HepG2 (cell line): ENCODE measurements at regions not wholly inside any gene's neighbourhood (a gene's known extent, or its start where the extent isn't known, plus 50 kb on each side); places are given as distances from the start of the nearest gene placed in this dataset.

Experiments
- DNMT3B ChIP-seq: conservative IDR thresholded peaks from 2 replicates; pipeline ENCODE4 v1.6.1; 2016; ENCODE audit warnings: missing biosample characterization, control low read depth
- JARID2 ChIP-seq: sonication (generic); formaldehyde crosslinking; IDR thresholded peaks from 2 replicates; pipeline ENCODE4 v1.8.1; 2023; ENCODE audit warnings: missing genetic modification reagents, inconsistent platforms; ENCODE audit not compliant: insufficient replicate concordance
- KMT2A ChIP-seq: sonication (generic); formaldehyde crosslinking; IDR thresholded peaks from 2 replicates; pipeline ENCODE4 v1.4.0; 2020; ENCODE audit warnings: missing genetic modification reagents
- MTF1 ChIP-seq: sonication (generic); formaldehyde crosslinking; IDR thresholded peaks from 2 replicates; pipeline ENCODE4 v1.5.0; 2020; ENCODE audit warnings: missing genetic modification reagents
- PITX1 ChIP-seq: sonication (generic); formaldehyde crosslinking; IDR thresholded peaks from 2 replicates; pipeline ENCODE4 v1.5.1; 2020; ENCODE audit warnings: mild to moderate bottlenecking, missing genetic modification reagents
- SNAI1 ChIP-seq: sonication (generic); formaldehyde crosslinking; IDR thresholded peaks from 2 replicates; pipeline ENCODE4 v1.5.0; 2020; ENCODE audit warnings: mild to moderate bottlenecking, missing genetic modification reagents, borderline replicate concordance
- SNRNP70 ChIP-seq: fragments of 200-400 bp; formaldehyde crosslinking; IDR thresholded peaks from 2 replicates; pipeline ENCODE4 v1.6.1; 2017; ENCODE audit warnings: mild to moderate bottlenecking, low read depth, low read length, moderate library complexity
- SOX6 ChIP-seq, 2 experiments: fragments of 450-650 bp in 1 of 2; sonication (generic) in 1 of 2; formaldehyde crosslinking in 1 of 2; IDR thresholded peaks; 2 replicates each; pipeline versions ENCODE4 v1.4.0 to v1.6.1; 2017 to 2020; ENCODE audit warnings: antibody characterized with exemption in 1 of 2, mild to moderate bottlenecking in 1 of 2, missing genetic modification reagents in 1 of 2
- TMF1 ChIP-seq: sonication (generic); formaldehyde crosslinking; IDR thresholded peaks from 2 replicates; pipeline ENCODE4 v1.8.1; 2022; ENCODE audit warnings: low read depth, missing genetic modification reagents
- ZEB1 ChIP-seq: IDR thresholded peaks from 2 replicates; pipeline ENCODE4 v1.6.1; 2012; ENCODE audit warnings: mild to moderate bottlenecking, low read depth, inconsistent platforms; ENCODE audit not compliant: insufficient replicate concordance
- ZMYM3 ChIP-seq: sonication (generic); formaldehyde crosslinking; IDR thresholded peaks from 2 replicates; pipeline ENCODE4 v1.5.1; 2020; ENCODE audit warnings: mild to moderate bottlenecking, missing genetic modification reagents
- ZNF350 ChIP-seq: sonication (generic); formaldehyde crosslinking; IDR thresholded peaks from 2 replicates; pipeline ENCODE4 v1.4.0; 2020; ENCODE audit warnings: mild to moderate bottlenecking, low read depth, missing genetic modification reagents, borderline replicate concordance
- ZNF550 ChIP-seq: sonication (generic); formaldehyde crosslinking; IDR thresholded peaks from 2 replicates; pipeline ENCODE4 v1.4.0; 2020; ENCODE audit warnings: mild to moderate bottlenecking, missing genetic modification reagents, borderline replicate concordance
- TF ChIP-seq, protein P1 (sequence below): IDR thresholded peaks from 2 replicates; pipeline ENCODE4 v1.6.1; 2016; ENCODE audit warnings: mild to moderate bottlenecking
- TF ChIP-seq, protein P2 (sequence below): sonication (generic); formaldehyde crosslinking; IDR thresholded peaks from 2 replicates; pipeline ENCODE4 v1.5.0; 2020; ENCODE audit warnings: mild to moderate bottlenecking, missing genetic modification reagents
- TF ChIP-seq, protein P3 (sequence below): sonication (generic); formaldehyde crosslinking; IDR thresholded peaks from 2 replicates; pipeline ENCODE4 v1.4.0; 2020; ENCODE audit warnings: missing genetic modification reagents
- TF ChIP-seq, protein P4 (sequence below): sonication (generic); formaldehyde crosslinking; IDR thresholded peaks from 2 replicates; pipeline ENCODE4 v1.4.0; 2020; ENCODE audit warnings: mild to moderate bottlenecking, missing genetic modification reagents
- TF ChIP-seq, protein P5 (sequence below): sonication (generic); formaldehyde crosslinking; conservative IDR thresholded peaks from 2 replicates; pipeline ENCODE4 v1.8.1; 2023; ENCODE audit warnings: missing genetic modification reagents
- TF ChIP-seq, protein P6 (sequence below): sonication (generic); formaldehyde crosslinking; IDR thresholded peaks from 2 replicates; pipeline ENCODE4 v1.8.0; 2023; ENCODE audit warnings: mild to moderate bottlenecking, missing genetic modification reagents

DNA sequence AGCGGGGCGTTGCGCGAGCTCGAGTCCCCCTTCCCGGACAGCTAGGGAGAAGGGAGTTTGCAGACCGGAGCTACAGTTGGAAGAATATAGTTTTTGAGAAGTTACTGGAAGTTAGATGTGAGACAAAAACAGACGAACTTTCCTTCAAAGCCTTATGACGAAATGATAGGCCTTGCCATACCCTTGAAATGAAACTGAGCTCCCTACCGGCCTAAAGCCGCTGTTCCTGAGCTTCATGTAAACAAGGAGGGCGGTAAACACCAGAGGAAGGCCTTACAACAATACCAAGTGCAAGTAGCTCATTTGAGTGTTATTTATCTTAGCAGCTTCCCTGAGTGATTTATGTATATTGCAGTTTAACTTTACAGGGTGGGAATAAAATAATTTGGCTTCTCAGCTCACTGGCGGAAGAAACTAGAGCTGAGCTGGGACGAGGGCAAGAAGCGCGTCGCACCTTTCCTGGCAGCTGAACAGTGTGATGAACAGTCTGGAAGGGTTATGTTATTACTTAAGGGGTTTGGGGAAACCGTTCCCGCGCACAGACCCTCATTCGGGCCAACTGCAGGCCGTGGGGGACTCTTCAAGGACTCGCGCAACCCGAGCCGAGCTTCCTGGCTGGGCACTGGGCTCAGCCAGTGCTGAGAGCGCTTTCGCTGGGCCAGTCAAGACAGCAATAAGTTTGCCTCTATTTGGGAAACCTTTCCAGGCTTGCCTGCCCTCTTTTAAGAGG, 111.2 kb downstream of the KCNRG start (continued):
- TF ChIP-seq JARID2 (CRISPR knock-in tag) = no peak
- no peak for TF ChIP-seq SNRNP70
- no peak for TF ChIP-seq SOX6 (IDR thresholded peaks at IDR 0.05)
- TF ChIP-seq SOX6 (CRISPR knock-in tag; IDR thresholded peaks at IDR 0.05) = no peak; the same call in 1 of the 2 replicates
- TF ChIP-seq, protein P1, sequence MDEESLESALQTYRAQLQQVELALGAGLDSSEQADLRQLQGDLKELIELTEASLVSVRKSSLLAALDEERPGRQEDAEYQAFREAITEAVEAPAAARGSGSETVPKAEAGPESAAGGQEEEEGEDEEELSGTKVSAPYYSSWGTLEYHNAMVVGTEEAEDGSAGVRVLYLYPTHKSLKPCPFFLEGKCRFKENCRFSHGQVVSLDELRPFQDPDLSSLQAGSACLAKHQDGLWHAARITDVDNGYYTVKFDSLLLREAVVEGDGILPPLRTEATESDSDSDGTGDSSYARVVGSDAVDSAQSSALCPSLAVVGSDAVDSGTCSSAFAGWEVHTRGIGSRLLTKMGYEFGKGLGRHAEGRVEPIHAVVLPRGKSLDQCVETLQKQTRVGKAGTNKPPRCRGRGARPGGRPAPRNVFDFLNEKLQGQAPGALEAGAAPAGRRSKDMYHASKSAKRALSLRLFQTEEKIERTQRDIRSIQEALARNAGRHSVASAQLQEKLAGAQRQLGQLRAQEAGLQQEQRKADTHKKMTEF (CRISPR knock-in tag) = 0 out of 2 replicates have a peak, but pooled peaks have one; percentile 7
- 0 out of 2 replicates have a peak, but pooled peaks have one; percentile 77 for TF ChIP-seq MTF1 (CRISPR knock-in tag)
- peak; percentile 26; the same call in 1 of the 2 replicates for TF ChIP-seq SNAI1 (CRISPR knock-in tag)
- TF ChIP-seq KMT2A (CRISPR knock-in tag) = no peak; the same call in 1 of the 2 replicates
- TF ChIP-seq, protein P2, sequence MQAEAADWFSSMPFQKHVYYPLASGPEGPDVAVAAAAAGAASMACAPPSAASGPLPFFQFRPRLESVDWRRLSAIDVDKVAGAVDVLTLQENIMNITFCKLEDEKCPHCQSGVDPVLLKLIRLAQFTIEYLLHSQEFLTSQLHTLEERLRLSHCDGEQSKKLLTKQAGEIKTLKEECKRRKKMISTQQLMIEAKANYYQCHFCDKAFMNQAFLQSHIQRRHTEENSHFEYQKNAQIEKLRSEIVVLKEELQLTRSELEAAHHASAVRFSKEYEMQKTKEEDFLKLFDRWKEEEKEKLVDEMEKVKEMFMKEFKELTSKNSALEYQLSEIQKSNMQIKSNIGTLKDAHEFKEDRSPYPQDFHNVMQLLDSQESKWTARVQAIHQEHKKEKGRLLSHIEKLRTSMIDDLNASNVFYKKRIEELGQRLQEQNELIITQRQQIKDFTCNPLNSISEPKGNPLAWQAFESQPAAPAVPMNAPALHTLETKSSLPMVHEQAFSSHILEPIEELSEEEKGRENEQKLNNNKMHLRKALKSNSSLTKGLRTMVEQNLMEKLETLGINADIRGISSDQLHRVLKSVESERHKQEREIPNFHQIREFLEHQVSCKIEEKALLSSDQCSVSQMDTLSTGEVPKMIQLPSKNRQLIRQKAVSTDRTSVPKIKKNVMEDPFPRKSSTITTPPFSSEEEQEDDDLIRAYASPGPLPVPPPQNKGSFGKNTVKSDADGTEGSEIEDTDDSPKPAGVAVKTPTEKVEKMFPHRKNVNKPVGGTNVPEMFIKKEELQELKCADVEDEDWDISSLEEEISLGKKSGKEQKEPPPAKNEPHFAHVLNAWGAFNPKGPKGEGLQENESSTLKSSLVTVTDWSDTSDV = peak; percentile 1; the same call in 1 of the 2 replicates
- no peak for TF ChIP-seq PITX1
- TF ChIP-seq, protein P3, sequence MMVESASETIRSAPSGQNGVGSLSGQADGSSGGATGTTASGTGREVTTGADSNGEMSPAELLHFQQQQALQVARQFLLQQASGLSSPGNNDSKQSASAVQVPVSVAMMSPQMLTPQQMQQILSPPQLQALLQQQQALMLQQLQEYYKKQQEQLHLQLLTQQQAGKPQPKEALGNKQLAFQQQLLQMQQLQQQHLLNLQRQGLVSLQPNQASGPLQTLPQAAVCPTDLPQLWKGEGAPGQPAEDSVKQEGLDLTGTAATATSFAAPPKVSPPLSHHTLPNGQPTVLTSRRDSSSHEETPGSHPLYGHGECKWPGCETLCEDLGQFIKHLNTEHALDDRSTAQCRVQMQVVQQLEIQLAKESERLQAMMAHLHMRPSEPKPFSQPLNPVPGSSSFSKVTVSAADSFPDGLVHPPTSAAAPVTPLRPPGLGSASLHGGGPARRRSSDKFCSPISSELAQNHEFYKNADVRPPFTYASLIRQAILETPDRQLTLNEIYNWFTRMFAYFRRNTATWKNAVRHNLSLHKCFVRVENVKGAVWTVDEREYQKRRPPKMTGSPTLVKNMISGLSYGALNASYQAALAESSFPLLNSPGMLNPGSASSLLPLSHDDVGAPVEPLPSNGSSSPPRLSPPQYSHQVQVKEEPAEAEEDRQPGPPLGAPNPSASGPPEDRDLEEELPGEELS (CRISPR knock-in tag) = peak; percentile 65
- TF ChIP-seq, protein P4, sequence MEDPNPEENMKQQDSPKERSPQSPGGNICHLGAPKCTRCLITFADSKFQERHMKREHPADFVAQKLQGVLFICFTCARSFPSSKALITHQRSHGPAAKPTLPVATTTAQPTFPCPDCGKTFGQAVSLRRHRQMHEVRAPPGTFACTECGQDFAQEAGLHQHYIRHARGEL (CRISPR knock-in tag) = no peak
- TF ChIP-seq, protein P5, sequence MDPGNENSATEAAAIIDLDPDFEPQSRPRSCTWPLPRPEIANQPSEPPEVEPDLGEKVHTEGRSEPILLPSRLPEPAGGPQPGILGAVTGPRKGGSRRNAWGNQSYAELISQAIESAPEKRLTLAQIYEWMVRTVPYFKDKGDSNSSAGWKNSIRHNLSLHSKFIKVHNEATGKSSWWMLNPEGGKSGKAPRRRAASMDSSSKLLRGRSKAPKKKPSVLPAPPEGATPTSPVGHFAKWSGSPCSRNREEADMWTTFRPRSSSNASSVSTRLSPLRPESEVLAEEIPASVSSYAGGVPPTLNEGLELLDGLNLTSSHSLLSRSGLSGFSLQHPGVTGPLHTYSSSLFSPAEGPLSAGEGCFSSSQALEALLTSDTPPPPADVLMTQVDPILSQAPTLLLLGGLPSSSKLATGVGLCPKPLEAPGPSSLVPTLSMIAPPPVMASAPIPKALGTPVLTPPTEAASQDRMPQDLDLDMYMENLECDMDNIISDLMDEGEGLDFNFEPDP (CRISPR knock-in tag) = 0 out of 2 replicates have a peak, but pooled peaks have one; percentile 59
- TF ChIP-seq ZNF550 = 0 out of 2 replicates have a peak, but pooled peaks have one; percentile 46
- 0 out of 2 replicates have a peak, but pooled peaks have one; percentile 9 for TF ChIP-seq TMF1
- TF ChIP-seq ZEB1 = no peak
- TF ChIP-seq ZNF350 (CRISPR knock-in tag) = no peak
- TF ChIP-seq, protein P6, sequence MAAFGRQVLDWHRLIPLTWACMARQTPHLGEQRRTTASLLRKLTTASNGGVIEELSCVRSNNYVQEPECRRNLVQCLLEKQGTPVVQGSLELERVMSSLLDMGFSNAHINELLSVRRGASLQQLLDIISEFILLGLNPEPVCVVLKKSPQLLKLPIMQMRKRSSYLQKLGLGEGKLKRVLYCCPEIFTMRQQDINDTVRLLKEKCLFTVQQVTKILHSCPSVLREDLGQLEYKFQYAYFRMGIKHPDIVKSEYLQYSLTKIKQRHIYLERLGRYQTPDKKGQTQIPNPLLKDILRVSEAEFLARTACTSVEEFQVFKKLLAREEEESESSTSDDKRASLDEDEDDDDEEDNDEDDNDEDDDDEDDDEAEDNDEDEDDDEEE = no peak
- no peak for TF ChIP-seq ZMYM3 (CRISPR knock-in tag)
- TF ChIP-seq DNMT3B (CRISPR knock-in tag) = no peak
